Right atrium auricular region (tissue), 2 donors: ENCODE measurements at regions not wholly inside any gene's neighbourhood (a gene's known extent, or its start where the extent isn't known, plus 50 kb on each side); places are given as distances from the start of the nearest gene placed in this dataset.

ENCODE experiments used
- DNase-seq: peaks from one replicate; pipeline ENCODE4 v3.0.0-alpha.2; 2019; ENCODE audit warnings: low spot score
- H3K27ac ChIP-seq, 2 donors: fragments of 200-600 bp; sonication (generic); 1 replicate in 1 of 2; 2 replicates in 1 of 2; pipeline ENCODE4 v1.5.1; 2016 to 2019
- H3K27me3 ChIP-seq, 2 donors: fragments of 200-600 bp; sonication (generic); one replicate each; pipeline versions ENCODE4 v1.5.1 to v1.6.0; 2017 to 2019
- H3K36me3 ChIP-seq: fragments of 200-600 bp; sonication (generic); one replicate; pipeline ENCODE4 v1.5.1; 2016
- H3K4me1 ChIP-seq, 2 donors: fragments of 200-600 bp; sonication (generic); one replicate each; pipeline versions ENCODE4 v1.5.1 to v1.6.0; 2017 to 2019
- H3K4me3 ChIP-seq, 2 donors: fragments of 200-600 bp; sonication (generic); 1 replicate in 1 of 2; 2 replicates in 1 of 2; pipeline ENCODE4 v1.5.1; 2017 to 2019; ENCODE audit warnings: mild to moderate bottlenecking in 1 of 2, moderate library complexity in 1 of 2
- H3K9me3 ChIP-seq, 2 donors: fragments of 200-600 bp; sonication (generic); one replicate each; pipeline ENCODE4 v1.5.1; 2019
- CTCF ChIP-seq, 2 donors: fragments of 200-600 bp; sonication (generic); IDR thresholded peaks; one replicate each; pipeline ENCODE4 v1.5.1; 2019; ENCODE audit warnings: antibody characterized with exemption in 2 of 2

GRCh38 chr4:14233126-14233525 lies 605.6 kb upstream of the BOD1L1 start:
- peak overlapping the region in 1 of 2 donors; percentile 43 for H3K27ac ChIP-seq
- TF ChIP-seq CTCF (IDR thresholded peaks at IDR 0.05), result no peak
- H3K27me3 ChIP-seq, result no peaks in the 10 kb centered on the region
- no peak for DNase-seq
- peaks cover 0 to 3% of the 10 kb centered on the region in 2 donors for H3K4me1 ChIP-seq
- H3K4me3 ChIP-seq, result no peak overlapping the region
- H3K36me3 ChIP-seq, result no peaks in the 10 kb centered on the region
- H3K9me3 ChIP-seq, result no peaks in the 10 kb centered on the region

- no peak overlapping the region for H3K4me3 ChIP-seq
- DNase-seq, result no peak
- H3K27ac ChIP-seq, result no peak overlapping the region
- H3K27me3 ChIP-seq, result no peaks in the 10 kb centered on the region
- H3K9me3 ChIP-seq, result peaks cover 0 to 1% of the 10 kb centered on the region in 2 donors
- H3K4me1 ChIP-seq, result peaks cover 0 to 3% of the 10 kb centered on the region in 2 donors
- no peak for TF ChIP-seq CTCF (IDR thresholded peaks at IDR 0.05)
- no peaks in the 10 kb centered on the region for H3K36me3 ChIP-seq
Measured at GRCh38 chr4:14234307-14234706, 606.8 kb upstream of the BOD1L1 start.

- DNase-seq, result no peak
- Histone ChIP-seq H3K27ac (no peak overlapping the region), H3K27me3 (no peaks in the 10 kb centered on the region), H3K9me3 (peaks cover 0 to 11% of the 10 kb centered on the region in 2 donors), H3K4me3 (no peak overlapping the region), H3K36me3 (no peaks in the 10 kb centered on the region), H3K4me1 (peaks cover 0 to 3% of the 10 kb centered on the region in 2 donors)
- TF ChIP-seq CTCF (IDR thresholded peaks at IDR 0.05), result no peak
Measured at GRCh38 chr4:14236359-14236758, 608.8 kb upstream of the BOD1L1 start.

GRCh38 chr4:14237911-14238310 lies 610.4 kb upstream of the BOD1L1 start:
- no peaks in the 10 kb centered on the region for H3K27me3 ChIP-seq
- TF ChIP-seq CTCF (IDR thresholded peaks at IDR 0.05), result no peak
- H3K4me1 ChIP-seq, result peaks cover 0 to 3% of the 10 kb centered on the region in 2 donors
- DNase-seq, result no peak
- no peak overlapping the region for H3K27ac ChIP-seq
- peaks cover 0 to 11% of the 10 kb centered on the region in 2 donors for H3K9me3 ChIP-seq
- H3K4me3 ChIP-seq, result no peak overlapping the region
- H3K36me3 ChIP-seq, result no peaks in the 10 kb centered on the region

- Histone ChIP-seq H3K27ac (no peak overlapping the region), H3K4me3 (no peak overlapping the region), H3K4me1 (no peaks in the 10 kb centered on the region), H3K27me3 (no peaks in the 10 kb centered on the region), H3K9me3 (peaks cover 0 to 11% of the 10 kb centered on the region in 2 donors), H3K36me3 (no peaks in the 10 kb centered on the region)
- TF ChIP-seq CTCF (IDR thresholded peaks at IDR 0.05), result no peak
- DNase-seq, result no peak
Measured at GRCh38 chr4:14241574-14241973, 614.0 kb upstream of the BOD1L1 start.

GRCh38 chr4:14247767-14248166 lies 620.2 kb upstream of the BOD1L1 start:
- Histone ChIP-seq H3K27me3 (no peaks in the 10 kb centered on the region), H3K4me1 (no peaks in the 10 kb centered on the region)
- no peak for TF ChIP-seq CTCF (IDR thresholded peaks at IDR 0.05)

More at GRCh38 chr4:14247767-14248166, 620.2 kb upstream of the BOD1L1 start:
- H3K27ac ChIP-seq, result no peak overlapping the region
- H3K9me3 ChIP-seq, result no peaks in the 10 kb centered on the region
- DNase-seq, result no peak
- no peaks in the 10 kb centered on the region for H3K36me3 ChIP-seq
- no peak overlapping the region for H3K4me3 ChIP-seq
